ENCODE measurements at regions not wholly inside any gene's neighbourhood (a gene's known extent, or its start where the extent isn't known, plus 50 kb on each side); places are given as distances from the start of the nearest gene placed in this dataset.

- Histone ChIP-seq H3K36me3 (ENCODE audit: control insufficient read depth in 2 of 2, extremely low read depth in 1 of 2, insufficient read depth in 2 of 2, low read length in 2 of 2) (no peaks in the 10 kb centered on the region), H4K20me1 (replicated peaks; ENCODE audit: control insufficient read depth, extremely low read depth, insufficient read depth, low read length) (no peaks in the 10 kb centered on the region), H3K27ac (ENCODE audit: insufficient read depth, low read depth, low read length) (no peak overlapping the region), H3K4me2 (ENCODE audit: insufficient read depth, low read length) (no peak overlapping the region), H3K79me2 (ENCODE audit: control insufficient read depth, insufficient read depth, low read length) (no peaks in the 10 kb centered on the region), H3K4me3 (replicated peaks in 1 of 3; ENCODE audit: insufficient read depth in 1 of 3, low read depth in 1 of 3, low read length in 3 of 3) (no peak overlapping the region), H3K4me1 (ENCODE audit: control insufficient read depth, extremely low read depth, insufficient read depth, low read length) (no peaks in the 10 kb centered on the region), H2AFZ (ENCODE audit: low read depth, low read length) (no peak overlapping the region), H3K9ac (replicated peaks; ENCODE audit: extremely low read depth, insufficient read depth, low read length) (no peak overlapping the region), H3K9me3 (replicated peaks; ENCODE audit: control insufficient read depth, insufficient read depth, low read length) (no peaks in the 10 kb centered on the region), H3K27me3 (ENCODE audit: control insufficient read depth in 2 of 2, insufficient read depth in 2 of 2, low read length in 2 of 2) (no peaks in the 10 kb centered on the region), H3K9me1 (replicated peaks; ENCODE audit: control insufficient read depth, extremely low read depth, insufficient read depth, low read length) (no peaks in the 10 kb centered on the region)
- FAIRE-seq = no peak
- no peak for DNase-seq (ENCODE audit: low read depth, low spot score)
- TF ChIP-seq MAX (IDR thresholded peaks at IDR 0.05; ENCODE audit: insufficient read depth, insufficient read length) = no peak
- TF ChIP-seq POLR2AphosphoS5 (IDR thresholded peaks at IDR 0.05; ENCODE audit: insufficient read depth, low read depth, low read length) = no peak
- no peak for TF ChIP-seq CTCF (IDR thresholded peaks at IDR 0.05; ENCODE audit: extremely low read depth in 1 of 2, insufficient read depth in 1 of 2, low read depth in 1 of 2, low read length in 2 of 2)
- TF ChIP-seq MYC (IDR thresholded peaks at IDR 0.05; ENCODE audit: low read depth, low read length) = no peak
- no peak for TF ChIP-seq POLR2A (IDR thresholded peaks at IDR 0.05; ENCODE audit: low read depth, low read length)
- no peak for TF ChIP-seq FOS (IDR thresholded peaks at IDR 0.05; ENCODE audit: borderline replicate concordance, insufficient read depth, low read length)
- TF ChIP-seq JUN (IDR thresholded peaks at IDR 0.05; ENCODE audit: borderline replicate concordance, insufficient read depth, insufficient read length, low read depth) = no peak
- no peak for TF ChIP-seq GATA2 (IDR thresholded peaks at IDR 0.05; ENCODE audit: insufficient read depth, insufficient read length, low read depth, low read length)
- TF ChIP-seq EZH2 (IDR thresholded peaks at IDR 0.05; ENCODE audit: borderline replicate concordance, low read depth, low read length, severe bottlenecking) = no peak
- intact Hi-C loops (cut with micrococcal nuclease) (no loop called here), dilution Hi-C loops (cut with MboI; ENCODE audit: extremely low pct_ligation_motif_present, low sequenced_read_pairs) (no loop called here)
- ChIA-PET CTCF (no interaction called here), POLR2A (no interaction called here)
- BruUV-seq (replicated peaks) = no TSS peak
Observed at GRCh38 chr21:43271452-43272020, 102.7 kb downstream of the CRYAA start.
